ENCODE measurements at regions not wholly inside any gene's neighbourhood (a gene's known extent, or its start where the extent isn't known, plus 50 kb on each side); places are given as distances from the start of the nearest gene placed in this dataset.
"Not testable (repeated sequence)": the region's sequence is repeated elsewhere in the genome, so short reads cannot be mapped to it uniquely, and the experiment has no call there.

DNA sequence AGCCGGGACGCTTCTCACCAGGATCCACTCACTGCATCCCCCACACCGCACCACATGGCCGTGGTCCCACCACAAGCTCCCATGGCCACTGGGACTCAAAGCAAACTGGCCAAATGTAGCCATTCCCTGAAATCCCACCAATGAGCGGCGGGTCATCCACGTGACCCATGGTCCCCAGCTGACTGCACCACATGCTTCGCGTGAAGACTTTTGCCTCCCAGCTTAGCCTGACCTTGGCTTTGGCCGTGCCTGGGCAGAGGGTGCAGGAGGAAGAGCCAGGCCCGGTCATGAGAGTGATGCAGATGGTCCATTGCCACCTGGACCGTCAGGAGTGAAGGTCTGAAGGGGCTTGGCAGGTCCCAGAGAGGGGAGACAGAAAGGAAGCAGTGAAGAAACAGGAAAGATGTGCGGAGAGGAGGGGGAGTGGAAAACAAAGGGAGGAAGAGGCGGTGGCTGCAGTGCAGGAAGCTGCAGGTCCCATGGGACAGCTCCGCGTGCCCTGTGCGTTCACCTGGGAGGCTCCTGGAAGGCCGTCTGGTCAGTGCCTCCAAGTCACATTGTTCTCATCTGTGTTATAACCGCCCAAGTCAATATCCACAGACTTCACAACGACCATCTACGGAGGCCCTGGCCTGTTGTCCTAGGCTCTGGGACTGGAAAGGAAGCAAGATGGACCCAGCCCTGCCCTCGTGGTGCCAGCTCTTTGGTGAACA, 167.8 kb upstream of the AJAP1 start:
- DNase-seq (no peak), FAIRE-seq (no peak)
- intact Hi-C loops (cut with DNase I) = no loop called here
- Histone ChIP-seq H3K9ac (ENCODE audit: low read length in 3 of 3) (no peak overlapping the region), H3K27ac (ENCODE audit: low read depth in 2 of 2, low read length in 2 of 2) (no peak overlapping the region), H3K27me3 (ENCODE audit: control insufficient read depth, insufficient read depth, low read length) (no peaks in the 10 kb centered on the region), H3K9me3 (ENCODE audit: control insufficient read depth in 2 of 3, insufficient read depth in 1 of 3, low read length in 3 of 3) (no peaks in the 10 kb centered on the region), H3K4me3 (ENCODE audit: low read length in 3 of 3) (no peak overlapping the region), H3K4me1 (ENCODE audit: control insufficient read depth in 2 of 3, insufficient read depth in 2 of 3, low read depth in 1 of 3, low read length in 3 of 3) (no peaks in the 10 kb centered on the region), H3K36me3 (ENCODE audit: control insufficient read depth in 2 of 3, insufficient read depth in 3 of 3, low read length in 3 of 3) (no peaks in the 10 kb centered on the region)
- TF ChIP-seq, protein P1, sequence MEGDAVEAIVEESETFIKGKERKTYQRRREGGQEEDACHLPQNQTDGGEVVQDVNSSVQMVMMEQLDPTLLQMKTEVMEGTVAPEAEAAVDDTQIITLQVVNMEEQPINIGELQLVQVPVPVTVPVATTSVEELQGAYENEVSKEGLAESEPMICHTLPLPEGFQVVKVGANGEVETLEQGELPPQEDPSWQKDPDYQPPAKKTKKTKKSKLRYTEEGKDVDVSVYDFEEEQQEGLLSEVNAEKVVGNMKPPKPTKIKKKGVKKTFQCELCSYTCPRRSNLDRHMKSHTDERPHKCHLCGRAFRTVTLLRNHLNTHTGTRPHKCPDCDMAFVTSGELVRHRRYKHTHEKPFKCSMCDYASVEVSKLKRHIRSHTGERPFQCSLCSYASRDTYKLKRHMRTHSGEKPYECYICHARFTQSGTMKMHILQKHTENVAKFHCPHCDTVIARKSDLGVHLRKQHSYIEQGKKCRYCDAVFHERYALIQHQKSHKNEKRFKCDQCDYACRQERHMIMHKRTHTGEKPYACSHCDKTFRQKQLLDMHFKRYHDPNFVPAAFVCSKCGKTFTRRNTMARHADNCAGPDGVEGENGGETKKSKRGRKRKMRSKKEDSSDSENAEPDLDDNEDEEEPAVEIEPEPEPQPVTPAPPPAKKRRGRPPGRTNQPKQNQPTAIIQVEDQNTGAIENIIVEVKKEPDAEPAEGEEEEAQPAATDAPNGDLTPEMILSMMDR (IDR thresholded peaks at IDR 0.05; ENCODE audit: borderline replicate concordance, extremely low read depth, insufficient read depth) = no peak

DNA sequence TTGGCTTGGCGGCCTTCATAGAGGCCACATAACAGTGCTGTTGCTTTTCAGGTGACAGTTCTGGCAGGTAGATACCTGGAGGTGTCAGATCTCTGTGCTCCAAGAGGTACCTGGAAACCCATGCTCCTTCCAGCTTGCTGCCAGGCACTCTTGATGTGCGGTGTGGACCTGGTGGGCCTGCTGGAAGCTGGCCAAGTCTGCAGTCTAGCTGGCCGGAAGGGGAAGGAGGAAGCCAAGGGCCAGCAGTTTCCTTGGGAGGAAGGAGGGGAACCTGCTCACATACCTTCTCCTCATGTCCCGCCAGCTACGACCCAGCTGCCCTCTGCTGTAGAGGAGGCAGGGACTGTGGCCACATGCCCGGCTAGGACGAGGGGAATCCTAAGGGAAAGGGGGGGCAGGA, 166.4 kb upstream of the AJAP1 start:
- H3K27ac ChIP-seq (ENCODE audit: low read depth in 2 of 2, low read length in 2 of 2) = no peak overlapping the region
- DNase-seq (no peak), FAIRE-seq (no peak)
- H3K27me3 ChIP-seq (ENCODE audit: control insufficient read depth, insufficient read depth, low read length) = no peaks in the 10 kb centered on the region
- H3K9me3 ChIP-seq (ENCODE audit: control insufficient read depth in 2 of 3, insufficient read depth in 1 of 3, low read length in 3 of 3) = no peaks in the 10 kb centered on the region
- no peaks in the 10 kb centered on the region for H3K4me1 ChIP-seq (ENCODE audit: control insufficient read depth in 2 of 3, insufficient read depth in 2 of 3, low read depth in 1 of 3, low read length in 3 of 3)
- TF ChIP-seq, protein P1 (IDR thresholded peaks at IDR 0.05; ENCODE audit: borderline replicate concordance, extremely low read depth, insufficient read depth) = no peak
- H3K9ac ChIP-seq (ENCODE audit: low read length in 3 of 3) = no peak overlapping the region
- no peak overlapping the region for H3K4me3 ChIP-seq (ENCODE audit: low read length in 3 of 3)
- H3K36me3 ChIP-seq (ENCODE audit: control insufficient read depth in 2 of 3, insufficient read depth in 3 of 3, low read length in 3 of 3) = no peaks in the 10 kb centered on the region
- intact Hi-C loops (cut with DNase I) = no loop called here

DNA sequence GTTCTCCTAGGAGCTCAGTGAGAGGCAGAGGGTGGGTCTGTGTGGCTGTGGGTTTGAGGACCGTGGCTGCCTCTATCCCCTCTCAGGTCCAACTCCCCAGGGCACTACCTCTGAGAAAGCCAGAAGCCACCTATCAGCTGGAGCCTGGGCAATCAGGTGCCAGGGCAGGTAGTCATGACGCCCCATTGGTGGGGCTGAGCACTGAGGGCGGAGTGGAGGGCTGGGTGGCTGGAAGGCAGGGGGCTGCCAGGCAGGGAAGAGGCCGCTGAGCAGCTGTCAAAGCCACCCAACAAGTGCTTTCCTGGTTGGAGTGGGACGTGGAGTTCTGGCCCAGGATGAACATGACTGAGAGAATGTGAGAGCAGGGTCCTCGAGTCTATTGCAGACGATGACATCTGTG, 164.9 kb upstream of the AJAP1 start:
- DNase-seq (no peak), FAIRE-seq (no peak)
- TF ChIP-seq, protein P1 (IDR thresholded peaks at IDR 0.05; ENCODE audit: borderline replicate concordance, extremely low read depth, insufficient read depth) = no peak
- H3K36me3 ChIP-seq (ENCODE audit: control insufficient read depth in 2 of 3, insufficient read depth in 3 of 3, low read length in 3 of 3) = no peaks in the 10 kb centered on the region
- no peaks in the 10 kb centered on the region for H3K27me3 ChIP-seq (ENCODE audit: control insufficient read depth, insufficient read depth, low read length)
- intact Hi-C loops (cut with DNase I) = no loop called here
- no peaks in the 10 kb centered on the region for H3K4me1 ChIP-seq (ENCODE audit: control insufficient read depth in 2 of 3, insufficient read depth in 2 of 3, low read depth in 1 of 3, low read length in 3 of 3)
- no peak overlapping the region for H3K27ac ChIP-seq (ENCODE audit: low read depth in 2 of 2, low read length in 2 of 2)
- no peak overlapping the region for H3K4me3 ChIP-seq (ENCODE audit: low read length in 3 of 3)
- no peaks in the 10 kb centered on the region for H3K9me3 ChIP-seq (ENCODE audit: control insufficient read depth in 2 of 3, insufficient read depth in 1 of 3, low read length in 3 of 3)
- H3K9ac ChIP-seq (ENCODE audit: low read length in 3 of 3) = no peak overlapping the region

DNA sequence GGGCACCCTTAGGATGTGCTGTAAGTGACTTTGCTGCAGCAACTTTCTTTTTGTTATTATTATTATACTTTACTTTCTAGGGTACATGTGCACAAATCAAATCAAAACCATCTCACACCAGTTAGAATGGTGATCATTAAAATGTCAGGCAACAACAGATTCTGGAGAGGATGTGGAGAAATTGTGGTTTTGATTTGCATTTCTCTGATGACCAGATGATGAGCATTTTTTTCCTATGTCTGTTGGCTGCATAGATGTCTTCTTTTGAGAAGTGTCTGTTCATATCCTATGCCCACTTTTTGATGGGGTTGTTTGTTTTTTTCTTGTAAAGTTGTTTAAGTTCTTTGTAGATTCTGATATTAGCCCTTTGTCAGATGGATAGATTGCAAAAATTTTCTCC, 164.4 kb upstream of the AJAP1 start:
- DNase-seq; intact Hi-C loops (cut with DNase I); H3K27me3 ChIP-seq (ENCODE audit: control insufficient read depth, insufficient read depth, low read length); H3K9me3 ChIP-seq (ENCODE audit: control insufficient read depth in 2 of 3, insufficient read depth in 1 of 3, low read length in 3 of 3); H3K4me1 ChIP-seq (ENCODE audit: control insufficient read depth in 2 of 3, insufficient read depth in 2 of 3, low read depth in 1 of 3, low read length in 3 of 3); FAIRE-seq; H3K9ac ChIP-seq (ENCODE audit: low read length in 3 of 3); H3K27ac ChIP-seq (ENCODE audit: low read depth in 2 of 2, low read length in 2 of 2); H3K36me3 ChIP-seq (ENCODE audit: control insufficient read depth in 2 of 3, insufficient read depth in 3 of 3, low read length in 3 of 3); H3K4me3 ChIP-seq (ENCODE audit: low read length in 3 of 3): not testable (repeated sequence)

Measured in kidney (tissue), 13 donors.